ENCODE measurements at regions not wholly inside any gene's neighbourhood (a gene's known extent, or its start where the extent isn't known, plus 50 kb on each side); places are given as distances from the start of the nearest gene placed in this dataset.
"Not testable (repeated sequence)": the region's sequence is repeated elsewhere in the genome, so short reads cannot be mapped to it uniquely, and the experiment has no call there.

DNA sequence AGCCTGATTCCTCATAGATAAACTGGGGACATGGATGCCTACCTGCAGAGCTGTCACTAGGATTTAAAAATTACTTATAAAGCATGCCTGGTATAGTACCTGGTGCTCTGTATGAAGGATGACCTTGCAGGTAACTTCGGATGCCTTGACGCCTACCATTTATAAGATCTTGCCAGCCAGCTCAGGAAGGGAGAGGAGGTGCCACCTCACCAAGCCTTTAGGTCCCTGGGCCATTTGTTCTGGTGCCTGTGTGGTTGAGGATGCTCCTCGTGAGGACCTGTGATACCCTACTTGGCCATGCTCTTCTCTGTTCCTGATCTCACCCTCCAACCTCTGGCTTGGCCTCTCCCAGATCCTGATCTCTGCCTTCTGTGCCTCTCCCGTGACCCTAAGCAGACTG, 85.2 kb downstream of the FDX1 start:
- Histone ChIP-seq H3K4me1 (ENCODE audit: control insufficient read depth, insufficient read depth, low read length) (no peaks in the 10 kb centered on the region), H3K27ac (ENCODE audit: low read length) (no peak overlapping the region), H3K9me3 (ENCODE audit: control insufficient read depth, insufficient read depth, low read depth, low read length) (no peaks in the 10 kb centered on the region), H3K27me3 (ENCODE audit: control insufficient read depth, insufficient read depth, low read length) (no peaks in the 10 kb centered on the region), H3K4me3 (ENCODE audit: low read depth in 2 of 2, low read length in 2 of 2) (no peak overlapping the region), H3K36me3 (ENCODE audit: control insufficient read depth, insufficient read depth, low read length) (no peaks in the 10 kb centered on the region)
- in situ Hi-C loops (cut with HindIII; ENCODE audit: low pct_unique_long_range_greater_than_20kb, low sequenced_read_pairs) = no loop called here
- TF ChIP-seq POLR2AphosphoS5 (IDR thresholded peaks at IDR 0.05; ENCODE audit: low read depth, low read length) = no peak
- DNase-seq (ENCODE audit: low read depth, low spot score) (no peak), ATAC-seq (no peak)
- POLR2A ChIA-PET = no interaction called here
- BruUV-seq (replicated peaks) = no TSS peak
- CTCF ChIA-PET = no interaction called here
- intact Hi-C loops (cut with micrococcal nuclease; ENCODE audit: unreplicated experiment) = no loop called here

DNA sequence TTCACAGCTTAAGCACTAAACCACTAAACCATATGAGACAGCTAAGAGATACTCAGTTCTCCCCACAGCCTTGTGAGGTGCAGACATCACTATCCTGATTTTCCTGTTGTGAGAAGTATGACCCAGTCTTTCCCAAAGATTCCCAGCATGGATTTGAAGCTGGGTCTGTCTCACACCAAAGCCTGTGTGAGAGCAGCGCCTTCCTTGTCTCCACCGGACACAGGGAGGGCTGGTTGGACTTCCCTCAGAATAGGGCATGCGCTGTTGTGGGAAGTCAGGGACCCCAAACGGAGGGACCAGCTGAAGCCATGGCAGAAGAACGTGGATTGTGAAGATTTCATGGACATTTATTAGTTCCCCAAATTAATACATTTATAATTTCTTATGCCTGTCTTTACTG, 87.6 kb downstream of the FDX1 start:
- H3K4me3 ChIP-seq (ENCODE audit: low read depth in 2 of 2, low read length in 2 of 2); intact Hi-C loops (cut with micrococcal nuclease; ENCODE audit: unreplicated experiment); ATAC-seq; H3K27ac ChIP-seq (ENCODE audit: low read length); BruUV-seq (replicated peaks); H3K36me3 ChIP-seq (ENCODE audit: control insufficient read depth, insufficient read depth, low read length); H3K9me3 ChIP-seq (ENCODE audit: control insufficient read depth, insufficient read depth, low read depth, low read length); in situ Hi-C loops (cut with HindIII; ENCODE audit: low pct_unique_long_range_greater_than_20kb, low sequenced_read_pairs); H3K4me1 ChIP-seq (ENCODE audit: control insufficient read depth, insufficient read depth, low read length); CTCF ChIA-PET; POLR2A ChIA-PET; H3K27me3 ChIP-seq (ENCODE audit: control insufficient read depth, insufficient read depth, low read length); DNase-seq (ENCODE audit: low read depth, low spot score): not testable (repeated sequence)

DNA sequence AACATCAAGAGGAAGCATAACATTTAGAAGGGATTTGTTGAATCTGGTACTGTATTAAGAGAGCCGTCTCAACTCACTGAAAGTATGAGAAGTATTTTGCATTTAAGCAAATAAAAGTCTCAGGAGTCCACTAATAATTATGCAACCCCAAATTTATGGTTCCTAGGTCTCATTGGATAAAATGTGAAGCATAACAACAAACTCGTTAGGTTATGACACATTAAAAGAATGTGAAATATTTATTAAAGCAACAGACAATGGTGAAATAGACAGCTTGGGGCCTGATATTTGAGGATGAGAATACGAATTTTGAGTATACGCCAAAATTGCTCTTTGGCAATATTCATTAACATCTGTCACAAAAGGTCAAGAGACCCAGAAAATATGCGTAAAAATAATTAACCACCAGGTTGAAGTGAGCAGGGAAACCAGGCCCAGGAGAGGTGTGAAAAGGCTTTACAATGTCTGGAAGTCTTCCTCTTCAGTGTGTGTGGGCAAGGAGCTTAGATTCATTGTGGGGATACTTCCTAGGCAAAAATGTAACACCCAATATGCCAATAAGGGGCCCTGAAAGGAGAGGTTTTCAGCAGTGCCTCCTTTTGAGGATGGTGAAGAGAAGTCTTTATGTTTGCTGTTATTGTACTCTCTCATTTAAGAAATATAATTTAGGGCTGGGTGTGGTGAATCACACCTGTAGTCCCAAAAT, 89.2 kb downstream of the FDX1 start:
- in situ Hi-C loops (cut with HindIII; ENCODE audit: low pct_unique_long_range_greater_than_20kb, low sequenced_read_pairs) = no loop called here

More for the DNA sequence above, 89.2 kb downstream of the FDX1 start:
- ChIA-PET POLR2A (no interaction called here), CTCF (no interaction called here)
- Histone ChIP-seq H3K27ac (ENCODE audit: low read length) (no peak overlapping the region), H3K9me3 (ENCODE audit: control insufficient read depth, insufficient read depth, low read depth, low read length) (no peaks in the 10 kb centered on the region), H3K36me3 (ENCODE audit: control insufficient read depth, insufficient read depth, low read length) (no peaks in the 10 kb centered on the region), H3K27me3 (ENCODE audit: control insufficient read depth, insufficient read depth, low read length) (no peaks in the 10 kb centered on the region), H3K4me3 (ENCODE audit: low read depth in 2 of 2, low read length in 2 of 2) (no peak overlapping the region), H3K4me1 (ENCODE audit: control insufficient read depth, insufficient read depth, low read length) (no peaks in the 10 kb centered on the region)
- intact Hi-C loops (cut with micrococcal nuclease; ENCODE audit: unreplicated experiment) = no loop called here
- DNase-seq (ENCODE audit: low read depth, low spot score) (no peak), ATAC-seq (no peak)
- BruUV-seq (replicated peaks) = no TSS peak
- TF ChIP-seq POLR2AphosphoS5 (IDR thresholded peaks at IDR 0.05; ENCODE audit: low read depth, low read length) = no peak
- TF ChIP-seq SIN3A (IDR thresholded peaks at IDR 0.05; ENCODE audit: borderline replicate concordance, insufficient read depth, low read depth, low read length) = no peak
- TF ChIP-seq, protein P1, sequence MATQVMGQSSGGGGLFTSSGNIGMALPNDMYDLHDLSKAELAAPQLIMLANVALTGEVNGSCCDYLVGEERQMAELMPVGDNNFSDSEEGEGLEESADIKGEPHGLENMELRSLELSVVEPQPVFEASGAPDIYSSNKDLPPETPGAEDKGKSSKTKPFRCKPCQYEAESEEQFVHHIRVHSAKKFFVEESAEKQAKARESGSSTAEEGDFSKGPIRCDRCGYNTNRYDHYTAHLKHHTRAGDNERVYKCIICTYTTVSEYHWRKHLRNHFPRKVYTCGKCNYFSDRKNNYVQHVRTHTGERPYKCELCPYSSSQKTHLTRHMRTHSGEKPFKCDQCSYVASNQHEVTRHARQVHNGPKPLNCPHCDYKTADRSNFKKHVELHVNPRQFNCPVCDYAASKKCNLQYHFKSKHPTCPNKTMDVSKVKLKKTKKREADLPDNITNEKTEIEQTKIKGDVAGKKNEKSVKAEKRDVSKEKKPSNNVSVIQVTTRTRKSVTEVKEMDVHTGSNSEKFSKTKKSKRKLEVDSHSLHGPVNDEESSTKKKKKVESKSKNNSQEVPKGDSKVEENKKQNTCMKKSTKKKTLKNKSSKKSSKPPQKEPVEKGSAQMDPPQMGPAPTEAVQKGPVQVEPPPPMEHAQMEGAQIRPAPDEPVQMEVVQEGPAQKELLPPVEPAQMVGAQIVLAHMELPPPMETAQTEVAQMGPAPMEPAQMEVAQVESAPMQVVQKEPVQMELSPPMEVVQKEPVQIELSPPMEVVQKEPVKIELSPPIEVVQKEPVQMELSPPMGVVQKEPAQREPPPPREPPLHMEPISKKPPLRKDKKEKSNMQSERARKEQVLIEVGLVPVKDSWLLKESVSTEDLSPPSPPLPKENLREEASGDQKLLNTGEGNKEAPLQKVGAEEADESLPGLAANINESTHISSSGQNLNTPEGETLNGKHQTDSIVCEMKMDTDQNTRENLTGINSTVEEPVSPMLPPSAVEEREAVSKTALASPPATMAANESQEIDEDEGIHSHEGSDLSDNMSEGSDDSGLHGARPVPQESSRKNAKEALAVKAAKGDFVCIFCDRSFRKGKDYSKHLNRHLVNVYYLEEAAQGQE (IDR thresholded peaks at IDR 0.05; ENCODE audit: insufficient read depth in 1 of 2, low read depth in 2 of 2, low read length in 1 of 2) = no peak
- TF ChIP-seq, protein P2, sequence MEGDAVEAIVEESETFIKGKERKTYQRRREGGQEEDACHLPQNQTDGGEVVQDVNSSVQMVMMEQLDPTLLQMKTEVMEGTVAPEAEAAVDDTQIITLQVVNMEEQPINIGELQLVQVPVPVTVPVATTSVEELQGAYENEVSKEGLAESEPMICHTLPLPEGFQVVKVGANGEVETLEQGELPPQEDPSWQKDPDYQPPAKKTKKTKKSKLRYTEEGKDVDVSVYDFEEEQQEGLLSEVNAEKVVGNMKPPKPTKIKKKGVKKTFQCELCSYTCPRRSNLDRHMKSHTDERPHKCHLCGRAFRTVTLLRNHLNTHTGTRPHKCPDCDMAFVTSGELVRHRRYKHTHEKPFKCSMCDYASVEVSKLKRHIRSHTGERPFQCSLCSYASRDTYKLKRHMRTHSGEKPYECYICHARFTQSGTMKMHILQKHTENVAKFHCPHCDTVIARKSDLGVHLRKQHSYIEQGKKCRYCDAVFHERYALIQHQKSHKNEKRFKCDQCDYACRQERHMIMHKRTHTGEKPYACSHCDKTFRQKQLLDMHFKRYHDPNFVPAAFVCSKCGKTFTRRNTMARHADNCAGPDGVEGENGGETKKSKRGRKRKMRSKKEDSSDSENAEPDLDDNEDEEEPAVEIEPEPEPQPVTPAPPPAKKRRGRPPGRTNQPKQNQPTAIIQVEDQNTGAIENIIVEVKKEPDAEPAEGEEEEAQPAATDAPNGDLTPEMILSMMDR (IDR thresholded peaks at IDR 0.05) = no peak
- TF ChIP-seq TCF7L2 (IDR thresholded peaks at IDR 0.05; ENCODE audit: low read depth, low read length) = no peak

Measured in Panc1 (cell line).